HCT116 (cell line): ENCODE measurements at regions not wholly inside any gene's neighbourhood (a gene's known extent, or its start where the extent isn't known, plus 50 kb on each side); places are given as distances from the start of the nearest gene placed in this dataset.

Source experiments
- ATAC-seq: fragments of 200-7000 bp; cut with Tn5 transposase; 2 replicates; pipeline ENCODE4 v1.9.1; 2020; ENCODE audit warnings: mild to moderate bottlenecking, moderate library complexity
- BruUV-seq: library from RNA; stranded (reverse); fragments of 400-500 nt; replicated peaks from 2 replicates; lab custom pipeline; 2021; lab: Mats Ljungman, UMichigan
- CTCF ChIA-PET: fragments of 300-600 bp; sonication (Branson Sonifier 250); formaldehyde crosslinking; loops from one replicate; lab custom pipeline; 2021; ENCODE audit warnings: antibody characterized with exemption; lab: Charles Lee
- POLR2A ChIA-PET: fragments of 300-600, 350-600 bp; sonication (Branson Sonifier 250); formaldehyde crosslinking; loops from one replicate; lab custom pipeline; 2021; ENCODE audit warnings: antibody characterized with exemption; lab: Charles Lee
- RAD21 ChIA-PET, 2 experiments: fragments of 300-600 bp; sonication (Branson Sonifier 250); formaldehyde crosslinking; loops; one replicate each; lab custom pipeline; 2023; ENCODE audit warnings: low total read pairs in 2 of 2; ENCODE audit not compliant: uncharacterized antibody in 2 of 2, unreplicated experiment in 2 of 2, low non-redundant PET in 1 of 2; lab: Charles Lee
- DNase-seq: peaks from one replicate; pipeline ENCODE4 v3.0.0-alpha.2; 2010; ENCODE audit warnings: low read depth, low spot score
- H2AFZ ChIP-seq: fragments of 200-600 bp; shearing (Covaris generic), sonication (generic); 2 replicates; pipeline ENCODE4 v1.6.1; 2017; ENCODE audit warnings: low read depth, mixed run types, mixed read lengths, antibody characterized with exemption, low read length; ENCODE audit not compliant: poor library complexity, severe bottlenecking
- H3K27ac ChIP-seq: 2 replicates; pipeline ENCODE4 v1.5.1; 2012; ENCODE audit warnings: low read depth, low read length
- H3K27me3 ChIP-seq: fragments of 200-600 bp; sonication (generic); 2 replicates; pipeline ENCODE4 v1.6.1; 2016; ENCODE audit warnings: mixed run types, low read length, mixed read lengths; ENCODE audit not compliant: insufficient read depth
- H3K36me3 ChIP-seq, 2 experiments: fragments of 200-500 bp in 1 of 2; fragments of 200-600 bp in 1 of 2; sonication (Bioruptor generic) in 1 of 2; sonication (generic) in 1 of 2; 2 replicates each; pipeline versions ENCODE4 v1.5.1 to v1.6.1; 2014 to 2016; ENCODE audit warnings: low read length in 2 of 2, inconsistent platforms in 1 of 2, mixed read lengths in 1 of 2, mixed run types in 1 of 2; ENCODE audit not compliant: insufficient read depth in 2 of 2, control insufficient read depth in 1 of 2
- H3K4me1 ChIP-seq, 2 experiments: fragments of 200-600 bp in 1 of 2; sonication (generic) in 1 of 2; 2 replicates each; pipeline versions ENCODE4 v1.5.1 to v1.6.1; 2012 to 2017; ENCODE audit warnings: low read length in 2 of 2, inconsistent platforms in 1 of 2, mild to moderate bottlenecking in 1 of 2, mixed read lengths in 1 of 2, mixed run types in 1 of 2, moderate library complexity in 1 of 2; ENCODE audit not compliant: insufficient read depth in 2 of 2, control insufficient read depth in 1 of 2
- H3K4me2 ChIP-seq: fragments of 200-600 bp; sonication (generic); 2 replicates; pipeline ENCODE4 v1.6.1; 2017; ENCODE audit warnings: mixed run types, low read length, mixed read lengths
- H3K4me3 ChIP-seq, 2 experiments: fragments of 200-600 bp in 1 of 2; sonication (generic) in 1 of 2; replicated peaks in 1 of 2; 2 replicates each; pipeline ENCODE4 v1.5.1; 2011 to 2016; ENCODE audit warnings: low read length in 2 of 2, control low read depth in 1 of 2, low read depth in 1 of 2, mild to moderate bottlenecking in 1 of 2, mixed read lengths in 1 of 2, mixed run types in 1 of 2
- H3K79me2 ChIP-seq: fragments of 200-600 bp; sonication (generic); 2 replicates; pipeline ENCODE4 v1.6.1; 2017; ENCODE audit warnings: mild to moderate bottlenecking, mixed run types, low read length, moderate library complexity, mixed read lengths; ENCODE audit not compliant: insufficient read depth
- H3K9ac ChIP-seq: fragments of 200-600 bp; sonication (generic); 2 replicates; pipeline ENCODE4 v1.6.1; 2016; ENCODE audit warnings: low read length, mixed read lengths
- H3K9me2 ChIP-seq: fragments of 200-600 bp; sonication (generic), shearing (Covaris generic); 2 replicates; pipeline ENCODE4 v1.6.1; 2017; ENCODE audit warnings: mixed run types, mild to moderate bottlenecking, moderate library complexity; ENCODE audit not compliant: insufficient read depth
- H3K9me3 ChIP-seq, 2 experiments: fragments of 200-500 bp in 1 of 2; fragments of 200-600 bp in 1 of 2; sonication (Bioruptor generic) in 1 of 2; sonication (generic) in 1 of 2; 2 replicates each; pipeline ENCODE4 v1.6.1; 2014 to 2017; ENCODE audit warnings: low read length in 2 of 2, mixed read lengths in 2 of 2, inconsistent platforms in 1 of 2, low read depth in 1 of 2, mild to moderate bottlenecking in 1 of 2, mixed run types in 1 of 2, moderate library complexity in 1 of 2; ENCODE audit not compliant: control insufficient read depth in 1 of 2, insufficient read depth in 1 of 2
- H4K20me1 ChIP-seq: fragments of 200-600 bp; sonication (generic), shearing (Covaris generic); 2 replicates; pipeline ENCODE4 v1.6.1; 2017; ENCODE audit warnings: mixed run types, mild to moderate bottlenecking, moderate library complexity; ENCODE audit not compliant: insufficient read depth
- CBX3 ChIP-seq: IDR thresholded peaks from 2 replicates; pipeline ENCODE4 v1.6.1; 2012; ENCODE audit warnings: low read depth
- CEBPB ChIP-seq: IDR thresholded peaks from 2 replicates; pipeline ENCODE4 v1.6.1; 2012; ENCODE audit warnings: low read depth
- ELF1 ChIP-seq: IDR thresholded peaks from 2 replicates; pipeline ENCODE4 v1.6.1; 2012; ENCODE audit warnings: low read depth, borderline replicate concordance
- EZH2 ChIP-seq: fragments of 200-600 bp; sonication (generic); IDR thresholded peaks from 2 replicates; pipeline ENCODE4 v1.6.1; 2017; ENCODE audit warnings: antibody characterized with exemption, mixed run types
- EZH2phosphoT487 ChIP-seq: fragments of 200-600 bp; IDR thresholded peaks from 2 replicates; pipeline ENCODE4 v1.6.1; 2018; ENCODE audit warnings: antibody characterized with exemption, borderline replicate concordance
- FOSL1 ChIP-seq: IDR thresholded peaks from 2 replicates; pipeline ENCODE4 v1.6.1; 2012; ENCODE audit warnings: low read depth
- JUND ChIP-seq: IDR thresholded peaks from 2 replicates; pipeline ENCODE4 v1.6.1; 2012
- POLR2A ChIP-seq: IDR thresholded peaks from 2 replicates; pipeline ENCODE4 v1.7.0; 2011; ENCODE audit warnings: borderline replicate concordance; ENCODE audit not compliant: insufficient read depth, insufficient read length; ENCODE audit errors: extremely low read depth
- POLR2AphosphoS5 ChIP-seq: IDR thresholded peaks from 2 replicates; pipeline ENCODE4 v1.6.1; 2011; ENCODE audit warnings: mild to moderate bottlenecking, low read depth, low read length, moderate library complexity
- SIN3A ChIP-seq: IDR thresholded peaks from 2 replicates; pipeline ENCODE4 v1.6.1; 2012; ENCODE audit warnings: low read depth
- SRF ChIP-seq: IDR thresholded peaks from 2 replicates; pipeline ENCODE4 v1.6.1; 2012; ENCODE audit warnings: low read depth
- TCF7L2 ChIP-seq: IDR thresholded peaks from 2 replicates; pipeline ENCODE4 v1.7.0; 2011; ENCODE audit warnings: borderline replicate concordance, inconsistent platforms; ENCODE audit not compliant: insufficient read depth, insufficient read length; ENCODE audit errors: extremely low read depth
- YY1 ChIP-seq: IDR thresholded peaks from 2 replicates; pipeline ENCODE4 v1.6.1; 2011; ENCODE audit warnings: low read length, low read depth, moderate library complexity, mild to moderate bottlenecking; ENCODE audit not compliant: insufficient replicate concordance; ENCODE audit errors: extremely low read depth
- ZFX ChIP-seq: fragments of 450-650 bp; IDR thresholded peaks from 2 replicates; pipeline ENCODE4 v1.6.1; 2017
- ZNF274 ChIP-seq: fragments of 200-500 bp; sonication (Bioruptor generic); IDR thresholded peaks from 2 replicates; pipeline ENCODE4 v1.6.1; 2014; ENCODE audit warnings: mild to moderate bottlenecking, low read depth, low read length, inconsistent platforms
- intact Hi-C: fragments of 100-400 bp; cut with micrococcal nuclease; formaldehyde crosslinking; loops from 2 replicates; pipeline ENCODE4 v1.10.0; 2022
- TF ChIP-seq, protein P1 (sequence below), 3 experiments: fragments of 200-600 bp in 1 of 3; sonication (generic) in 1 of 3; IDR thresholded peaks in 2 of 3; conservative IDR thresholded peaks in 1 of 3; 2 replicates each; pipeline ENCODE4 v1.5.1; 2012 to 2017; ENCODE audit warnings: low read depth in 2 of 3, low read length in 2 of 3, antibody characterized with exemption in 1 of 3, borderline replicate concordance in 1 of 3, control low read depth in 1 of 3, mild to moderate bottlenecking in 1 of 3, mixed read lengths in 1 of 3, mixed run types in 1 of 3, moderate library complexity in 1 of 3; ENCODE audit not compliant: insufficient read depth in 1 of 3
- TF ChIP-seq, protein P2 (sequence below): IDR thresholded peaks from 2 replicates; pipeline ENCODE4 v1.6.1; 2012
- TF ChIP-seq, protein P3 (sequence below): IDR thresholded peaks from 2 replicates; pipeline ENCODE4 v1.6.1; 2012

DNA sequence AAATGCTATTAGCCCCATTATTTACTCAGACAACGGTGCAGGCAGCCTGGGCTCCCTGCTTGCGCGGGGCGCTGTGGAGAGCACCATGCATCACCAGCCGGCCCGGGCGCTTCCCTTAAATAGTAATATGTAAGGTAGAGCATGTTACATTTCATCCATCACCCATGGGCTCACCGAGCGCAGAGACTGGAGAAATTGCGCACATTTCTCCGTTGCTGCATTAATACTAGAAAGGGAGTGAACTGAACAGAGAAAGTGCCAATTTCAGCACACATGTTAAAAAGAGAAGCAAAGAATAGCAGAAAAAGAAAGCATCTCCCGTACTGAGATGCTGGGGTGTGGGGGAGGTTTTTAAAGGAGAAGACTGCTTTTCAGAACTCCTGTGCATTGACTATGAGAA lies 400.3 kb downstream of the ZSWIM6 start (continued):
- TF ChIP-seq YY1 (no peak), CEBPB (no peak), FOSL1 (no peak), EZH2phosphoT487 (no peak), SIN3A (no peak), CBX3 (no peak), JUND (no peak), SRF (no peak), ELF1 (no peak), TCF7L2 (no peak), EZH2 (no peak)

DNA sequence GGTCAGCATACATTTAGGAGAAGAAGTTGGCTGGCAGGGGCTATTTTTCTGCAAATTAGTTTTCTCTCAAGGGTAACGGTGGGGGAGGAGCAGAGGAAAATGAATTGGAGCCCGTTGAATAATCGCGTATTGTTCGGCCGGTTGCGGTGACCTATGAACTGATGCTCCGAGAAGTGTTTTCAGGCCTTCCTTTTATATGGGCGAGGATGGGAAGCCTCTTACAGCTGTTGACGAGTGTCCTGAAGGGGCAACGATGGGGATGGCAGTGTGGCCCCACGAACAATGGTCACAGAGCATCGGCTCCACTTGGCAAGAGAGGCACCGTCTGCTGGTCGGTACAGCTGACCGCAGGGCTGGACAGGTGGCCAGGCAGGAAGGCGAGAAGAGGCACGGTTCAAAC lies 400.7 kb downstream of the ZSWIM6 start:
- H3K27me3 ChIP-seq: peaks cover 45% of the 10 kb centered on the region
- no peaks in the 10 kb centered on the region for H3K9me2 ChIP-seq
- BruUV-seq: no TSS peak
- no peak overlapping the region for H2AFZ ChIP-seq
- no peak for TF ChIP-seq POLR2A
- TF ChIP-seq ZFX: no peak
- TF ChIP-seq ZNF274: no peak
- TF ChIP-seq FOSL1: no peak
- TF ChIP-seq, protein P1, sequence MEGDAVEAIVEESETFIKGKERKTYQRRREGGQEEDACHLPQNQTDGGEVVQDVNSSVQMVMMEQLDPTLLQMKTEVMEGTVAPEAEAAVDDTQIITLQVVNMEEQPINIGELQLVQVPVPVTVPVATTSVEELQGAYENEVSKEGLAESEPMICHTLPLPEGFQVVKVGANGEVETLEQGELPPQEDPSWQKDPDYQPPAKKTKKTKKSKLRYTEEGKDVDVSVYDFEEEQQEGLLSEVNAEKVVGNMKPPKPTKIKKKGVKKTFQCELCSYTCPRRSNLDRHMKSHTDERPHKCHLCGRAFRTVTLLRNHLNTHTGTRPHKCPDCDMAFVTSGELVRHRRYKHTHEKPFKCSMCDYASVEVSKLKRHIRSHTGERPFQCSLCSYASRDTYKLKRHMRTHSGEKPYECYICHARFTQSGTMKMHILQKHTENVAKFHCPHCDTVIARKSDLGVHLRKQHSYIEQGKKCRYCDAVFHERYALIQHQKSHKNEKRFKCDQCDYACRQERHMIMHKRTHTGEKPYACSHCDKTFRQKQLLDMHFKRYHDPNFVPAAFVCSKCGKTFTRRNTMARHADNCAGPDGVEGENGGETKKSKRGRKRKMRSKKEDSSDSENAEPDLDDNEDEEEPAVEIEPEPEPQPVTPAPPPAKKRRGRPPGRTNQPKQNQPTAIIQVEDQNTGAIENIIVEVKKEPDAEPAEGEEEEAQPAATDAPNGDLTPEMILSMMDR (IDR thresholded peaks at IDR 0.05 in 2 of 3, conservative IDR thresholded peaks at IDR 0.05 in 1 of 3; ENCODE audit: borderline replicate concordance in 1 of 3, insufficient read depth in 1 of 3, low read depth in 2 of 3, low read length in 2 of 3): no peak
- TF ChIP-seq, protein P2, sequence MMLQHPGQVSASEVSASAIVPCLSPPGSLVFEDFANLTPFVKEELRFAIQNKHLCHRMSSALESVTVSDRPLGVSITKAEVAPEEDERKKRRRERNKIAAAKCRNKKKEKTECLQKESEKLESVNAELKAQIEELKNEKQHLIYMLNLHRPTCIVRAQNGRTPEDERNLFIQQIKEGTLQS: no peak
- no peak for TF ChIP-seq SIN3A
- TF ChIP-seq POLR2AphosphoS5: no peak
- TF ChIP-seq, protein P3, sequence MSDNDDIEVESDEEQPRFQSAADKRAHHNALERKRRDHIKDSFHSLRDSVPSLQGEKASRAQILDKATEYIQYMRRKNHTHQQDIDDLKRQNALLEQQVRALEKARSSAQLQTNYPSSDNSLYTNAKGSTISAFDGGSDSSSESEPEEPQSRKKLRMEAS: no peak
- H3K4me3 ChIP-seq: no peak overlapping the region
- H3K9me3 ChIP-seq: no peaks in the 10 kb centered on the region
- ChIA-PET POLR2A (no interaction called here), CTCF (no interaction called here), RAD21 (no interaction called here)
- H3K27ac ChIP-seq: no peak overlapping the region
- H3K79me2 ChIP-seq: no peaks in the 10 kb centered on the region
- H3K36me3 ChIP-seq: no peaks in the 10 kb centered on the region
- intact Hi-C loops: no loop called here
- no peaks in the 10 kb centered on the region for H3K4me1 ChIP-seq
- H3K4me2 ChIP-seq: no peak overlapping the region
- DNase-seq: no peak
- no peak for ATAC-seq
- no peaks in the 10 kb centered on the region for H4K20me1 ChIP-seq
- no peak overlapping the region for H3K9ac ChIP-seq
